HS-5 (cell line): ENCODE measurements at regions not wholly inside any gene's neighbourhood (a gene's known extent, or its start where the extent isn't known, plus 50 kb on each side); places are given as distances from the start of the nearest gene placed in this dataset.
A peak's percentile ranks its signal among the peaks of the same experiment; 100 is the strongest.
"Not testable (repeated sequence)": the region's sequence is repeated elsewhere in the genome, so short reads cannot be mapped to it uniquely, and the experiment has no call there.

ENCODE experiments used
- DNase-seq: peaks from one replicate; pipeline ENCODE4 v3.0.0-alpha.2; 2012; ENCODE audit warnings: low read depth

- DNase-seq, result no peak
Measured at GRCh38 chr5:19233573-19233972, 754.4 kb downstream of the CDH18 start.

- no peak for DNase-seq
Measured at GRCh38 chr5:19235101-19235584, 752.9 kb downstream of the CDH18 start.

- DNase-seq, result peak; percentile 63
Measured at GRCh38 chr5:19240170-19240569, 747.8 kb downstream of the CDH18 start.

GRCh38 chr5:19241690-19242089 is 746.3 kb downstream of the CDH18 start:
- peak; percentile 28 for DNase-seq

- not testable (repeated sequence) for DNase-seq
Measured at GRCh38 chr5:19246191-19246590, 741.8 kb downstream of the CDH18 start.

- DNase-seq, result no peak
Measured at GRCh38 chr5:19247302-19247701, 740.7 kb downstream of the CDH18 start.

GRCh38 chr5:19256036-19256435 is 732.0 kb downstream of the CDH18 start:
- no peak for DNase-seq

GRCh38 chr5:19258686-19259085 is 729.3 kb downstream of the CDH18 start:
- no peak for DNase-seq

GRCh38 chr5:19261879-19262278 is 726.1 kb downstream of the CDH18 start:
- DNase-seq, result no peak

GRCh38 chr5:19264821-19265220 is 723.2 kb downstream of the CDH18 start:
- DNase-seq, result no peak

- no peak for DNase-seq
Measured at GRCh38 chr5:19266791-19267190, 721.2 kb downstream of the CDH18 start.

- no peak for DNase-seq
Measured at GRCh38 chr5:19270153-19270552, 717.8 kb downstream of the CDH18 start.

- DNase-seq, result no peak
Measured at GRCh38 chr5:19274578-19274977, 713.4 kb downstream of the CDH18 start.

- no peak for DNase-seq
Measured at GRCh38 chr5:19285286-19285685, 702.7 kb downstream of the CDH18 start.

GRCh38 chr5:19287548-19288277 is 700.3 kb downstream of the CDH18 start:
- not testable (repeated sequence) for DNase-seq

GRCh38 chr5:19288311-19288710 is 699.7 kb downstream of the CDH18 start:
- DNase-seq, result not testable (repeated sequence)

- DNase-seq, result no peak
Measured at GRCh38 chr5:19297934-19298333, 690.1 kb downstream of the CDH18 start.

GRCh38 chr5:19301271-19301670 is 686.7 kb downstream of the CDH18 start:
- DNase-seq, result no peak

- DNase-seq, result peak; percentile 76
Measured at GRCh38 chr5:19314840-19315239, 673.2 kb downstream of the CDH18 start.

- DNase-seq, result no peak
Measured at GRCh38 chr5:19319252-19319651, 668.7 kb downstream of the CDH18 start.

- peak; percentile 13 for DNase-seq
Measured at GRCh38 chr5:19322716-19323485, 665.1 kb downstream of the CDH18 start.

GRCh38 chr5:19334278-19334677 is 653.7 kb downstream of the CDH18 start:
- no peak for DNase-seq

GRCh38 chr5:19342942-19343341 is 645.1 kb downstream of the CDH18 start:
- DNase-seq, result no peak
